Prostate gland (tissue), 2 donors: ENCODE measurements at regions not wholly inside any gene's neighbourhood (a gene's known extent, or its start where the extent isn't known, plus 50 kb on each side); places are given as distances from the start of the nearest gene placed in this dataset.

ENCODE experiments used
- DNase-seq: peaks from one replicate; pipeline ENCODE4 v3.0.0-alpha.2; 2019; ENCODE audit warnings: low spot score
- H3K27ac ChIP-seq, 2 donors: fragments of 200-600 bp; sonication (generic); 2 replicates each; pipeline ENCODE4 v1.5.1; 2017 to 2019
- H3K27me3 ChIP-seq: fragments of 200-600 bp; sonication (generic); replicated peaks from 2 replicates; pipeline ENCODE4 v1.5.1; 2019; ENCODE audit not compliant: insufficient read depth
- H3K36me3 ChIP-seq, 2 donors: fragments of 200-600 bp; sonication (generic); 1 replicate in 1 of 2; 2 replicates in 1 of 2; pipeline versions ENCODE4 v1.5.1 to v1.8.1; 2017 to 2019
- H3K4me1 ChIP-seq: fragments of 200-600 bp; sonication (generic); replicated peaks from 2 replicates; pipeline ENCODE4 v1.5.1; 2019
- H3K4me3 ChIP-seq, 2 donors: fragments of 200-600 bp; sonication (generic); 2 replicates each; pipeline ENCODE4 v1.5.1; 2017 to 2019
- H3K9me3 ChIP-seq: fragments of 200-600 bp; sonication (generic); 2 replicates; pipeline ENCODE4 v1.5.1; 2017
- POLR2A ChIP-seq: fragments of 450-650 bp; IDR thresholded peaks from one replicate; pipeline ENCODE4 v1.6.1; 2016; ENCODE audit warnings: antibody characterized with exemption, mild to moderate bottlenecking
- POLR2AphosphoS5 ChIP-seq: sonication (generic); formaldehyde crosslinking; IDR thresholded peaks from one replicate; pipeline ENCODE4 v1.6.1; 2017; ENCODE audit warnings: antibody characterized with exemption
- WGBS: methylation state at CpG from one replicate; pipeline ENCODE4 v1.1.5; 2018; 5-methylcytosine and 5-hydroxymethylcytosine counted together
- intact Hi-C: fragments of 100-400 bp; cut with DNase I; formaldehyde crosslinking; loops from one replicate; pipeline ENCODE4 v1.14.2; 2022
- TF ChIP-seq, protein P1 (sequence below), 4 experiments: fragments of 200-600 bp in 2 of 4; fragments of 450-650 bp in 2 of 4; sonication (generic) in 2 of 4; IDR thresholded peaks; 1 replicate in 3 of 4; 2 replicates in 1 of 4; pipeline ENCODE4 v1.5.1; 2016 to 2019; ENCODE audit warnings: antibody characterized with exemption in 4 of 4, mild to moderate bottlenecking in 2 of 4, moderate library complexity in 2 of 4

DNA sequence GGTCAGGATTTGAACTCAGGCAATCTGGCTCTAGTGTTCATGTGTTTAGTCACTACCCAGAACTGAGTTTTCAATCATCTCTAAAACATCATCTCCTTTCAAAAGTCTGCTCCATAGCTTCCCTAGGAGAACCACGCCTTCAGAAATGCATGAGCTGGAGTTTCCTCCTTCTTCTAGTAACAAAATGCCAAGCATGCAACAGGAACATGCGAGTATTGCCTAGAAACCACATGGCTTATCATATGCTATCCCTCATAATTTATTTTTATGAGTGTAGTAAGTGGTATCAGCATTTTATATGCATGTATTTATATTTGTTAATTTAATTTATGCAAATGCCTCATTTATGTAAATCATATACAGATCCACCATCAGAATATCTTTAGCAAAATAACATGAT, 170.9 kb downstream of the RAB11FIP2 start:
- intact Hi-C loops = no loop called here
- H3K27ac ChIP-seq = no peak overlapping the region
- no peaks in the 10 kb centered on the region for H3K4me1 ChIP-seq
- no peaks in the 10 kb centered on the region for H3K36me3 ChIP-seq
- H3K4me3 ChIP-seq = no peak overlapping the region
- H3K27me3 ChIP-seq = no peaks in the 10 kb centered on the region
- DNase-seq = no peak
- H3K9me3 ChIP-seq = no peaks in the 10 kb centered on the region
- no peak for TF ChIP-seq POLR2A
- no peak for TF ChIP-seq POLR2AphosphoS5
- TF ChIP-seq, protein P1, sequence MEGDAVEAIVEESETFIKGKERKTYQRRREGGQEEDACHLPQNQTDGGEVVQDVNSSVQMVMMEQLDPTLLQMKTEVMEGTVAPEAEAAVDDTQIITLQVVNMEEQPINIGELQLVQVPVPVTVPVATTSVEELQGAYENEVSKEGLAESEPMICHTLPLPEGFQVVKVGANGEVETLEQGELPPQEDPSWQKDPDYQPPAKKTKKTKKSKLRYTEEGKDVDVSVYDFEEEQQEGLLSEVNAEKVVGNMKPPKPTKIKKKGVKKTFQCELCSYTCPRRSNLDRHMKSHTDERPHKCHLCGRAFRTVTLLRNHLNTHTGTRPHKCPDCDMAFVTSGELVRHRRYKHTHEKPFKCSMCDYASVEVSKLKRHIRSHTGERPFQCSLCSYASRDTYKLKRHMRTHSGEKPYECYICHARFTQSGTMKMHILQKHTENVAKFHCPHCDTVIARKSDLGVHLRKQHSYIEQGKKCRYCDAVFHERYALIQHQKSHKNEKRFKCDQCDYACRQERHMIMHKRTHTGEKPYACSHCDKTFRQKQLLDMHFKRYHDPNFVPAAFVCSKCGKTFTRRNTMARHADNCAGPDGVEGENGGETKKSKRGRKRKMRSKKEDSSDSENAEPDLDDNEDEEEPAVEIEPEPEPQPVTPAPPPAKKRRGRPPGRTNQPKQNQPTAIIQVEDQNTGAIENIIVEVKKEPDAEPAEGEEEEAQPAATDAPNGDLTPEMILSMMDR (IDR thresholded peaks at IDR 0.05) = no peak
- WGBS = 66% methylated on average over 2 of the region's 2 CpGs

DNA sequence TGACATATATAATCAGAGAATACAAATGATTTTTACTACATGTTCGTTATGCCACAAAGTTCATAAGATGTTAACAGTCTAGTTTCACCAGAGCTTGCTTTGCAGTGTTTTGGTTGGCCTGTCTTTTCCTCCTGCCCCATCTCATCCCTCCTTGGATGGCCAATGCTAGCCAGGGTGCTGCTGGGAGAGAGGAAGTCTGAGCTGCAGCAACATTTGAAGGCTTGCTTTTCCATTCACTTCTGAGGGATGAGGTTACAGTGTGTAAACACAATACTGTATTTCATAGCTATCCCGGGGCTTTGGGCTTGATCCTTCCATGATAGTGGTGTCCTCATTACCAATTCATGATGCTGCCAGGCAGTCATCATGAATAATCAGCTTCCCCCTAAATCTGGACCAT, 170.5 kb downstream of the RAB11FIP2 start:
- TF ChIP-seq POLR2A = no peak
- TF ChIP-seq POLR2AphosphoS5 = no peak
- no peaks in the 10 kb centered on the region for H3K4me1 ChIP-seq
- no peaks in the 10 kb centered on the region for H3K9me3 ChIP-seq
- intact Hi-C loops = no loop called here
- 27% methylated on average over 2 of the region's 2 CpGs for WGBS
- no peaks in the 10 kb centered on the region for H3K27me3 ChIP-seq
- no peaks in the 10 kb centered on the region for H3K36me3 ChIP-seq
- H3K4me3 ChIP-seq = no peak overlapping the region
- no peak for DNase-seq
- no peak overlapping the region for H3K27ac ChIP-seq

DNA sequence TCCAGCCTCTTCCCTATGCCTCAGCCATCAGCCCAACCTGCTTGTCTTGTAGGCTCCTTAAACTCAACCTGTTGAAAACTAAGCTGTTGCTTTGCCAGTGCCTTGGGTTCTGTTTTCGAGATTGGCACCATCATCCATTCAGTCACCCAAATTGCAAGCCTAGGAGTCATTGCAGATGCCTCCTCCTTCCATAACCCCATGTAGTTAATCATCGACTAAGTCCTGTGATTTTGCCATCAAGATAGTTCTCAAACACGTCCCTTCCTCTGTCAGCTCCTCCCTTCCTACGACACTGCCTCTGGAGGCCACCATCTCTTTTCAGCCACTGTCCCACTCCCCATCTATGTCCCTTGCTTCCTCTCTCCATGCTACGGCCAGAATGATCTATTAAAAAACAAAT, 168.1 kb downstream of the RAB11FIP2 start:
- H3K36me3 ChIP-seq = no peaks in the 10 kb centered on the region
- 82% methylated on average over 5 of the region's 5 CpGs for WGBS
- DNase-seq = no peak
- H3K27ac ChIP-seq = no peak overlapping the region
- no peaks in the 10 kb centered on the region for H3K4me1 ChIP-seq
- H3K9me3 ChIP-seq = no peaks in the 10 kb centered on the region
- no peaks in the 10 kb centered on the region for H3K27me3 ChIP-seq
- TF ChIP-seq POLR2AphosphoS5 = no peak
- TF ChIP-seq, protein P1 (IDR thresholded peaks at IDR 0.05) = no peak
- TF ChIP-seq POLR2A = no peak
- H3K4me3 ChIP-seq = no peak overlapping the region
- intact Hi-C loops = no loop called here

DNA sequence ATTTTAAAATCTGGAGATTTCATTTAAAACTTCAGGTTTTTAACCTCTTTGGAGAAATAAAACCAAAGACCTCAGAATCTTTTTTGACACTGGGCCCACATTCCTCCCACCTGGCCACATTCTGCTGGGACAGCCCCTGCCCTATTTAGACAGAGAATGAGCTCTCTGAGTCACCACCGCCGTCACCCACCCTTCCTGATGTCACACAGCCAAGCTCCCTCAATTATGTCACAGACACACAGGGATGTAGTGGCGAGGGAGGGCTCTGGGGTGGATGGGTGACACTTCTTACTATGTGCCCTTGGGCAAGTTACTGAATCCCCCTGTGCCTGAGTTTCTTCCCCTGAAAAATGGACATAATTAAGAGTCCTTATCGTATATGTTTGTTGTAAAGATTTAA, 162.6 kb downstream of the RAB11FIP2 start:
- WGBS = 63% methylated on average over 4 of the region's 4 CpGs
- TF ChIP-seq POLR2A = no peak
- no peak for TF ChIP-seq POLR2AphosphoS5
- TF ChIP-seq, protein P1 (IDR thresholded peaks at IDR 0.05) = no peak

DNA sequence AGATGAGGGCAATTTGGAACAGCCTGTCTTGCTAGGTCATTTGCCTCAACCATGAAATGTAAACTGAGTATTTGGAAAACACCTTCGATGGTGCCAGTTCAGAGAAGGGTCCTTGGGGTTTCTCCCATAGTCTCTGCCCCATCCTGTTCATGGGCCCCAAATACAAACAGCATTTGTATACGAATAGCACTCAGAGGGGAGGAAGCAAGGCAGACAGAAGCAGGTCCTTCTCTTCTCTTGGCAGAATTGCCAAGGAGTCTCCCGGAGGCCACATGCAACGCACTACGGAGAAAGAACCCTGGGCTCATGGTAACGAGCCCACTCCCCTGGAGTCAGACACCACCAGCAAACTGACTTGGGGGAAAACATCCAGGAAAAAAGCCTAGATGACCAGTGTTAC, 162.1 kb downstream of the RAB11FIP2 start:
- Histone ChIP-seq H3K36me3 (no peaks in the 10 kb centered on the region), H3K4me1 (no peaks in the 10 kb centered on the region), H3K27me3 (no peaks in the 10 kb centered on the region), H3K27ac (no peak overlapping the region), H3K9me3 (no peaks in the 10 kb centered on the region), H3K4me3 (no peak overlapping the region)
- no peak for DNase-seq
- TF ChIP-seq POLR2A (no peak), POLR2AphosphoS5 (no peak)
- TF ChIP-seq, protein P1 (IDR thresholded peaks at IDR 0.05) = no peak
- intact Hi-C loops = no loop called here
- 46% methylated on average over 6 of the region's 6 CpGs for WGBS

More for the DNA sequence above, 162.6 kb downstream of the RAB11FIP2 start:
- DNase-seq = no peak
- no peaks in the 10 kb centered on the region for H3K27me3 ChIP-seq
- no peak overlapping the region for H3K4me3 ChIP-seq
- no peaks in the 10 kb centered on the region for H3K4me1 ChIP-seq
- intact Hi-C loops = no loop called here
- H3K36me3 ChIP-seq = no peaks in the 10 kb centered on the region
- H3K27ac ChIP-seq = no peak overlapping the region
- no peaks in the 10 kb centered on the region for H3K9me3 ChIP-seq
